GM19099 (cell line): ENCODE measurements at regions not wholly inside any gene's neighbourhood (a gene's known extent, or its start where the extent isn't known, plus 50 kb on each side); places are given as distances from the start of the nearest gene placed in this dataset.

Experiments
- POLR2A ChIP-seq: IDR thresholded peaks from 3 replicates; pipeline ENCODE4 v1.6.1; 2011; ENCODE audit warnings: low read depth; ENCODE audit not compliant: insufficient read length; ENCODE audit errors: extremely low read depth

DNA sequence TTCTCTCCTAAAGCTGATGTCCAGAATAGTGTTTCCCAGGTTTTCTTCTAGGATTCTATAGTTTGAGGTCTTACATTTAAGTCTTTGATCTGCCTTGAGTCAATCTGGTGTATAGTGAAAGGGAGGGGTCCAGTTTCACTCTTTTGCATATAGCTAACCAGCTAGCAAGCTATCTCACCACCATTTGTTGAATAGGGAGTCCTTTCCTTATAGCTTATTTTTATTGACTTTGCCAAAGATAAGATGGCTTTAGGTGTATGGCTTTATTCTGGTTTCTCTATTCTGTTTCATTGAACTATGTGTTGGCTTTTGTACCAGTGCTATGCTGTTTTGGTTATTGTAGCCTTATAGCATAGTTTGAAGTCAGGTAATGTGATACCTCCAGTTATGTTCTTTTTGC is 1386.1 kb downstream of the SLITRK5 start:
- TF ChIP-seq POLR2A = no peak

DNA sequence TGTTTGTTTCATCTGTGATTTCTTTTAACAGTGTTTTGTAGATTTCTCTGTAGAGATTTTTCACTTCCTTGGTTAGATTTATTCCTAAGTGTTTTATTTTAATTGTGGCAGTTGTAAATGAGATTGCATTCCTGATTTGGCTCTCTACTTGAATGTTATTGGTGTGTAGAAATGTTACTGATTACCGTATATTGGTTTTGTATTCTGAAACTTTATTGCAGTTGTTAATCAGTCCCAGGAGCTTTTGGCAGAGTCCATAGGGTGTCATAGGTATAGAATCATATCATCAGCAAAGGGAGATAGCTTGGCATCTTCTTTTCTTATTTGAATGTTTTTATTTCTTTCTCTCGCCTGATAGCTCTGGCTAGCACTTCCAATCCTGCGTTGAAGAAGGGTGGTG is 1386.7 kb downstream of the SLITRK5 start:
- no peak for TF ChIP-seq POLR2A

DNA sequence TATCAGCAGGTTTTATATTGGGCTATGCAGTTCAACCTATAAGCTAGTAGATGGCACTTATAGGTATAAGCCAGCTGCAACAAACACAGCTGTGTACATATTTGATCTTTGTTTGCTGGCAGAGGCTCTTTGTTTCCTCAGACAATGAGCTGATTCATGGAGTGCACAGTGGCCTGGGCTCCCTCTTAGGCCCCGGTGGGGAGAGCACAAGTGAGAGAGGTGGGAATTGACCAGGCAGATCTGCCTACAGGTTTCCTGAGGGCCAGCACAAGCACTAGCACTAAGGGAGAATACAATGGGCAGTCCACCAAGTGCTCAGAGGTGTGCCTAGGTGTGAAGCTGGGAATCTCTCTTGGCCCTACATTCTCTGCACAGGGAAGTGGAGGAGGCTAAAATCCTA is 1390.7 kb downstream of the SLITRK5 start:
- no peak for TF ChIP-seq POLR2A

DNA sequence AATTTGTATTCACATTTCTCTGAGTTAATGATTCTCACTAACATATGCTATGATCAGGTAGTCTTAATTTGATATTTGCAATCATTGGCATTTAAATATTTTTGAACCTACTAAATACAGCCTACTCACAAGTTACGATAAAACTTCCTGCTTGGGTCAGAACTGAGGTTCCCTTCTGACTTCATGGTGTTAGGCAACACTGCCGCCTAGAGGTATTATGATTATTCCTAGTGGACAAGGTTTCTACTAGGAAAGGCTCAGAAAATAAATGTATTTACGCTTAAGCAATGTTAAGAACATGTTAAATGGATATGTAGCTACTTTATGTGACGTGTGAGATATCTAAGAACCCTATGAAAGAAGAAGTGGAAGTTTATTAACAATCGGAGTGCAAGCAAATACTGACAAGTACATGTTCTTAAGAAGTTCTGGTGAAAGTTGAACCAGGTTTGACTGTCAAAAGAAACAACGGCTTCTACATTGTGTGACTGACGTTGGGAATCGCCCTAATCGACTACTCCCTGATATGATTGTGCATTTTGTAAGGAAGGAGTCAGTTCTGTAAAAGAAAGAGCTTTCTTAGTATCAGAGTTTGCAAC is 1395.8 kb downstream of the SLITRK5 start:
- TF ChIP-seq POLR2A = no peak

DNA sequence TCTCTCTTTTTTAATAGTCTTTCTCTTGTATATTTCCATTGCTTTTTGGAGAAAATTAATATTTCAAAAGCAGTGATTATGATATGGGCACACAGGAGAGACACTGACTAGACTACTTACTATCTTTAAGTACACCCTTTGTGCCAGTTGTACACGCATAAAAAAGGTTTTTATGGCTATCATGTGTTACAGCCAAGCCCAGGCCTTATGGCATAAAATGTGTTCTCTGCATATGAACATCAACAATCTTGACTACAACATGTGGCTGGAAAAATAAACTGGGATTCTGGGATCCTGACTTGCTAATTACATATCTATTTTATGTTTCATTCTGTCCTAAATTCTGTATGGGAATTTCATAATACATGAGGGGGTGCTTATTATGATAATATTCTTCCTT is 1401.8 kb downstream of the SLITRK5 start:
- TF ChIP-seq POLR2A = no peak

DNA sequence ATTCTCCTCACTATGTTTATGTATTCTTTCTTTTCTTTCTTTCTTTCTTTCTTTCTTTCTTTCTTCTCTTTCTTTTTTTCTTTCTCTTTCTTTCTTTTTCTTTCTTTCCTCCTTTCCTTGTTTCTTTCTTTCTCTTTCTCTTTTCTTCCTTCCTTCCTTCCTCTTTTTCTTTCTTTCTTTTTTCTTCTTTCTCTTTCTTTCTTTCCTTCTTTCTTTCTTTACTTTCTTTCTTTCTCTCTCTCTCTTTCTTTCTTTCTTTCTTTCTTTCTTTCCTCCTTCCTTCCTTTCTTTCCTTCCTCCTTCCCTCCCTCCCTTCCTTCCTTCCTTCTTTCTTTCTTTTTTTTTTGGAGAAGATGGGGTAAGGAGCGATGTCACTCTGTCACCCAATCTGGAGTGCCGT is 1405.5 kb downstream of the SLITRK5 start:
- TF ChIP-seq POLR2A = no peak

DNA sequence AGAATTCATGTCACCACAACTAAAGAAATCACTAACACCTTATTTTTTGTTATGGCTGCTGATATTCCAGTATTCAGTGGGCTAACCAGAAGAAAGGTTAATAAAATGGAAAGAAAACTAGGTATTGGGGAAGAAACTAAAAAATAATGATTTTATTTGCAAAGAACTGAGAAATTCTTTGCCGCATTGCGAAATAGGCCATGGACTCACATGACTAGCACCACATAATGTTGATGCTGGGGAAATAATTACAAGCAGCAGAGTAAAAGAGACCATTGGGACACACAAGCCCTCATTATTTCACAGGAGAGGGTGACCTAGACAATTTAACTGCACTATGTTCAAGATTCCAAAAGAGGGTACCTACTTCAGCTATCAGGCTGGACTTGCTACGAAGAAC is 1411.5 kb downstream of the SLITRK5 start:
- TF ChIP-seq POLR2A = no peak

DNA sequence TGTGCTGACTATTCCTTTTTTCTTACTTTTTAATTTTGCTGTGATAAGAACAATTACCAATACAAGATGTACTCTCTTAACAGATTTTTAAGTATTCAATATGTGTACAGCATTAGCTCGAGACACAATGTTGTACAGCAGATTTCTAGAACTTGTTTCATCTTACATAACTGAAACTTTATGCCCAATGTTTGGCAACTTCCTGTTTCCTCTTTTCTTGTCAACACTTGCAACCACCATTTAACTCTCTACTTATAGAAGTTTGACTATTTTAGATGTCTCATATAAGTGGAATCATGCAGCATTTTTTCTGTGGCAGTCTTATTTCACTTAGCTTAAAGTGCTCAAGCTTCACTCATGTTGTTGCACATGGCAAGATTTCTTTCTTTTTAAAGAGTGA is 1426.8 kb downstream of the SLITRK5 start:
- no peak for TF ChIP-seq POLR2A

DNA sequence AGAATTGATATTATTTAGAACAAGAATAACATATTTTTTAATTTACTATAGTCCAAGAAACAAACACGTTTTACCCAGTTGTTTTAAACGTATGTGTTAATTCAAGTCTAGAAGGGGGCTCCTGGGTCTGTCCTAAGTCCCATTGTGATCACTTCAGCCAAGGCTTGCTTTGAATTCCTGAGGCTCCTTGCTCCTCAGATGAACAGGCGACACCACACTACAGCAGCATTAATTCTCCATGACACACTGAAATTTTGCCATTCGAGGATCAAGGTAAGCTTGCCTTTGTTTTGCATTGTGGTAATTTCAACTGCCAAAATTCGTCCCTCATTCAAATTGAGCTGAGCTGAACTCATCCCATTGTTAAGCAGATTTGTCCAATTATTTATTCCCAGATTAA is 1442.6 kb downstream of the SLITRK5 start:
- TF ChIP-seq POLR2A = no peak

DNA sequence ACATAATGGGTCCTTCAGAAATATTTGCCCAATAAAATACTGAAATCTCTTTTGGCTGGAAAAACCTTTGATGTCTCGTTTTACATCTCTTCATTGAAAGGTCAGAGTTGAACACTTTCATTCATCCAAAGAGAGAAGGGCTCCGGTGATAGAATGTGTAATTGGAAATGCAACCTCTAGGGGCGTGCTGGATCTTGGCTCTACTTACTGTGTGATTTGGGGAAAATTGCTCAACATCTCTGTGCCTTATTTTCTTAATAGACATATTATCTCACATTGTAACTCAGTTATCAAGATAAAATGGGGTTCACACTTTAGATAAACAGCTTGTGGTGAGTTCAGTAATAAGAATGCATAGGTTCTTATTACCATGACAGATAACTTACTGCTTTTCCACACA is 1444.1 kb downstream of the SLITRK5 start:
- no peak for TF ChIP-seq POLR2A

DNA sequence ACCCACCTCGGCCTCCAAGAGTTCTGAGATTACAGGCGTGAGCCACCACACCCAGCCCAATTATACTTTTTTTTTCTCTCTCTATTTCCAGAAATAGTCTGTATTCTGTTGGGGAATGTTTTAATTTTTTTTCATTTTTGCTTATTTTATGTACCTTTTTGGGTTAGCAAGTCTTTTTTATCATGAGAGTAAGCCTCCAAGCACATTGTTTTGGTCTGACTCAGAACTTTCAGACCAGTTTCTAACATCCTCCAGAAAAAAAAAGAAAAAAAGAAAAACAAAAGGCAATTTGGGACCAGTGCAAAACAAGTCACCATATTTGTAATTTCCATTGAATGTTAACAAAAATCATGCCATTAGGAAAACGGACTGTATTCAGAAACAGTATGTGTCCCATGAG is 1465.5 kb downstream of the SLITRK5 start:
- TF ChIP-seq POLR2A = no peak

DNA sequence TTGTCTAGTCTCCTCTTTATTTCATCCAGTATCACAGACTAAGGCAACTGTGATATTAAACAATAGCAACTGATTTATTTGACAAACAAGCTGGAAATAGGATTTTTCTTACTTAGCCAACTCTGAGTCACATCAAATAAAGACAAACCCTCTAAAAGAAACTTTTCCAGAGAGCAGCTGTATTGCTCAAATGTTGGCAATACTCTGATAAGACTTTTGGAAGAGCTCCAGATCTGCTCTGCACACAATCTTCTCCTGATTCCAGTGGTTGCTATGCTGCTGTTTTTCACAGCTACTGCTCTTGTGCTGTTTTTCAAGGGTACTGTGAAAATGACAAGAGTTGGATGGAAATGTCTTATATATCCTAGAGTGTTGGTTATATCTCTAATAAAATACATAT is 1479.2 kb downstream of the SLITRK5 start:
- no peak for TF ChIP-seq POLR2A

DNA sequence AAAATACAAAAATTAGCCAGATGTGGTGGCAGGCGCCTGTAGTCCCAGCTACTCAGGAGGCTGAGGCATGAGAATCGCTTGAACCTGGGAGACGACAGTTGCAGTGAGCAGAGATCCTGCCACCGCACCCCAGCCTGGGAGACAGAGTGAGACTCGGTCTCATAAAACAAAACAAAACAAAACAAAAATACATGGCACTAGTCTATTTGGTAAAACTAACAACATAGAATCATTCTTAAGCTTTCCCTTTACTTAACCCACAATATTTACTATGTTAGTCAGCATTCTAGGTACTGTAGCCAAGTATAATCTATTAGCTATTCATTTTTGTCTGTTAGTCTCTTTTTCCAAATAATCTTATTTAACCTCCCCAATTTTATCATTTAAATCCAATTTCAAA is 1482.8 kb downstream of the SLITRK5 start:
- TF ChIP-seq POLR2A = no peak

DNA sequence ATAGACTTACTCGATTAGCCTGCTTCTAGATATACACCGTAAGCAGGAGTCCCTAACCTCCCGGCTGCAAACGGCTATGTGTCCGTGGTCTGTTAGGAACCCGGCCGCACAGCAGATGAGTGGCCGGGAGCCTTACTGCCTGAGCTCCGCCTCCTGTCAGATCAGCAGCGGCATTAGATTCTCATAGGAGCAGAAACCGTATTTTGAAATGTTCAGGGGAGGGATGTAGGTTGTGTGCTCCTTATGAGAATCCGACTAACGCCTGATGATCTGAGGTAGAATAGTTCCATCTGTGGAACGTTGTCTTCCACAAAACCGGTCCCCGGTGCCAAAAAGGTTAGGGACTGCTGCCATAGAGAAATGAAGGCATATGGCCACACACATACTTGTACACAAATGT is 1491.9 kb downstream of the SLITRK5 start:
- TF ChIP-seq POLR2A = no peak

DNA sequence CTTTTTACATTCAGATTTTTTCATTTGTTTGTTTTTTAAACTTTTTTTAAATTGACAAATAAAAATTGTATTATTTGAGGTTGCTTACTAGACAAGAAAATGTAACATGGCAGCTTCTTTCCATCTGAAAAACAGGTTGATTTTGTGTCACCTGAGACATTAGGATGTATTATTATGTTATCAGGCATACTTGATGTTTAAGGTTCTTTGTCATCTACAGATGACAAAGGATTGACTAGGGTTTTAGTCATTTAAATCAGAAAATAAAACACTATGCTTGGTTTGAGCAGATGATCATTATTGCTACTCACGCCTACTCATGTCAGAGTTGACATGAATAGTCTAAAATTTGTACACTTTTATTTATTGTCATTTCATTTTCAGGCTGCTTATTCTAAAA is 1494.5 kb downstream of the SLITRK5 start:
- TF ChIP-seq POLR2A = no peak

DNA sequence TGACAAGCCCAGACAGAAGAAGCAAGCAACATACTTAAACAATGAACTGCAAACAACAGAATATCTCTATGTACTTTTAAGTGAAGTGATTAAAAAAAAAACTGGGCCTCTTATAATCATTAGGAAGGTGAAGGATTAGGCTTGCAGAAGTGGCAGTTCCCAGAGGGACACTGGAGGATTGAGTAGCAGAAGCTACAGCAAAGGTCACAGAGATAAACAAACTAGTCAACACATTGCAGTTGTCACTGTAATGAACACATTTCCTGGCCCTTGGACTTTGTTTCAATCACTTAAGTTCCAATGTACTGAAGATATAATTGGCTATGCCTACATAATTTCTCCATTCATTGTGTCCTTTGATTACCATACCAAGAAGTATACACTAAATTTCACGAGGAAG is 1498.8 kb downstream of the SLITRK5 start:
- TF ChIP-seq POLR2A = no peak

DNA sequence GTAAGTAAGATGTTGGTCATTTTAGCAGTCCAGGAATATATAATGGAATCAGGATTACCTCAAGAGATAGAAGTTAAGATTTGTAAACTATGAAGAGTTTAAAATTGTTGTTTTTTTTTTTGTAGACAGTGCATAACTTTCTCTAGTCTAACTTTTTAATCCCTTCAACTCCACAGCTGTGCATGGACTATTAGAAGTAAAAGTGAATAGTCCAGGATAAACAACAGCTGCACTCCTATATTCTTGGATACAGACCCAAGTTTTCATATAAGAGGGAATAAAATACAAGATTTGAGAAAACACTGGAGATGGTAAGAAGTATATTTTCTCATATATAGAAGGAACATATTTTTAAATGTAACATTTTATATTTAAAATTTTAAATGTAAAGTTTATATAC is 1509.9 kb downstream of the SLITRK5 start:
- no peak for TF ChIP-seq POLR2A
